WTC11 (cell line): ENCODE measurements at regions not wholly inside any gene's neighbourhood (a gene's known extent, or its start where the extent isn't known, plus 50 kb on each side); places are given as distances from the start of the nearest gene placed in this dataset.

ENCODE experiments used
- CBFB ChIP-seq: sonication (generic); formaldehyde crosslinking; IDR thresholded peaks from 2 replicates; pipeline ENCODE4 v1.8.1; 2022; ENCODE audit warnings: mild to moderate bottlenecking, low read depth, missing genetic modification reagents
- EMX1 ChIP-seq: fragments of 250-450 bp; sonication (Bioruptor Pico); IDR thresholded peaks from 2 replicates; pipeline ENCODE4 v1.8.0; 2021; ENCODE audit warnings: mild to moderate bottlenecking
- FOXJ3 ChIP-seq: sonication (generic); formaldehyde crosslinking; IDR thresholded peaks from 2 replicates; pipeline ENCODE4 v1.9.0; 2021; ENCODE audit warnings: missing genetic modification reagents, mild to moderate bottlenecking, borderline replicate concordance
- FOXP1 ChIP-seq: sonication (generic); formaldehyde crosslinking; IDR thresholded peaks from 2 replicates; pipeline ENCODE4 v1.8.0; 2022; ENCODE audit warnings: missing genetic modification reagents, mild to moderate bottlenecking, moderate library complexity, borderline replicate concordance
- JAZF1 ChIP-seq: fragments of 250-450 bp; sonication (Bioruptor Pico); IDR thresholded peaks from 2 replicates; pipeline ENCODE4 v1.9.0; 2021; ENCODE audit warnings: moderate library complexity, mild to moderate bottlenecking, inconsistent platforms
- SMAD3 ChIP-seq: sonication (generic); formaldehyde crosslinking; IDR thresholded peaks from 2 replicates; pipeline ENCODE4 v1.8.0; 2022; ENCODE audit warnings: missing genetic modification reagents, mild to moderate bottlenecking, borderline replicate concordance
- SMAD4 ChIP-seq: sonication (generic); formaldehyde crosslinking; IDR thresholded peaks from 2 replicates; pipeline ENCODE4 v1.8.0; 2022; ENCODE audit warnings: mild to moderate bottlenecking, missing genetic modification reagents
- ZNF138 ChIP-seq: sonication (generic); formaldehyde crosslinking; conservative IDR thresholded peaks from 2 replicates; pipeline ENCODE4 v1.8.1; 2022; ENCODE audit warnings: mild to moderate bottlenecking, moderate library complexity, missing genetic modification reagents
- TF ChIP-seq, protein P1 (sequence below): fragments of 200-600 bp; IDR thresholded peaks from 2 replicates; pipeline ENCODE4 v1.8.0; 2022; ENCODE audit warnings: antibody characterized with exemption
- TF ChIP-seq, protein P2 (sequence below): fragments of 250-450 bp; sonication (Bioruptor Pico); IDR thresholded peaks from 2 replicates; pipeline ENCODE4 v1.8.0; 2021; ENCODE audit warnings: mild to moderate bottlenecking
- TF ChIP-seq, protein P3 (sequence below): sonication (generic); formaldehyde crosslinking; IDR thresholded peaks from 2 replicates; pipeline ENCODE4 v1.8.1; 2022; ENCODE audit warnings: mild to moderate bottlenecking, missing genetic modification reagents, moderate library complexity, borderline replicate concordance
- TF ChIP-seq, protein P4 (sequence below): sonication (generic); formaldehyde crosslinking; IDR thresholded peaks from 2 replicates; pipeline ENCODE4 v1.8.1; 2023; ENCODE audit warnings: mild to moderate bottlenecking, moderate library complexity, missing genetic modification reagents
- TF ChIP-seq, protein P5 (sequence below): sonication (generic); formaldehyde crosslinking; IDR thresholded peaks from 2 replicates; pipeline ENCODE4 v1.8.0; 2022; ENCODE audit warnings: mild to moderate bottlenecking, missing genetic modification reagents
- TF ChIP-seq, protein P6 (sequence below): sonication (generic); formaldehyde crosslinking; conservative IDR thresholded peaks from 2 replicates; pipeline ENCODE4 v1.8.1; 2022; ENCODE audit warnings: mild to moderate bottlenecking, missing genetic modification reagents

DNA sequence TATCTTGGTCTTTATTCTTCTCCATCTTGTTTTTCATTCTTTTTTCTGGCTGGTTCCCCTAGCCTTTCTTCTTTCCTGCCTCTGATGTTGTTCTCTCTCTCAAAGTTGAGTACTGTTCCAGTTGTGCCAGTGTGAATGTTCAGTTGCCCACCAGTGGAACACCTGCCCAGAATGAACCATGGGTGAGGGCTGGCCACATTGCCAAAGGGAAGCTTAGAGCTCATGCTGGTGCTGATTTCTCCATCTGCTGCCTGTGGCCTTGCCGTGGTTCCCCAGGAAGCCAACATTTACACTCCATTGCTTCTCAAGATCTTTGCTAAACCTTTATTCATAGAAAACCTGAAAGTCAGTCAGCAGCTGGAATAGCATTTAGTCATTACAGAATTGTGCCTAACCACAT, 99.1 kb upstream of the MC2R start:
- no peak for TF ChIP-seq ZNF138 (CRISPR knock-in tag)
- TF ChIP-seq, protein P1, sequence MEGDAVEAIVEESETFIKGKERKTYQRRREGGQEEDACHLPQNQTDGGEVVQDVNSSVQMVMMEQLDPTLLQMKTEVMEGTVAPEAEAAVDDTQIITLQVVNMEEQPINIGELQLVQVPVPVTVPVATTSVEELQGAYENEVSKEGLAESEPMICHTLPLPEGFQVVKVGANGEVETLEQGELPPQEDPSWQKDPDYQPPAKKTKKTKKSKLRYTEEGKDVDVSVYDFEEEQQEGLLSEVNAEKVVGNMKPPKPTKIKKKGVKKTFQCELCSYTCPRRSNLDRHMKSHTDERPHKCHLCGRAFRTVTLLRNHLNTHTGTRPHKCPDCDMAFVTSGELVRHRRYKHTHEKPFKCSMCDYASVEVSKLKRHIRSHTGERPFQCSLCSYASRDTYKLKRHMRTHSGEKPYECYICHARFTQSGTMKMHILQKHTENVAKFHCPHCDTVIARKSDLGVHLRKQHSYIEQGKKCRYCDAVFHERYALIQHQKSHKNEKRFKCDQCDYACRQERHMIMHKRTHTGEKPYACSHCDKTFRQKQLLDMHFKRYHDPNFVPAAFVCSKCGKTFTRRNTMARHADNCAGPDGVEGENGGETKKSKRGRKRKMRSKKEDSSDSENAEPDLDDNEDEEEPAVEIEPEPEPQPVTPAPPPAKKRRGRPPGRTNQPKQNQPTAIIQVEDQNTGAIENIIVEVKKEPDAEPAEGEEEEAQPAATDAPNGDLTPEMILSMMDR: no peak
- no peak for TF ChIP-seq FOXP1
- TF ChIP-seq, protein P2, sequence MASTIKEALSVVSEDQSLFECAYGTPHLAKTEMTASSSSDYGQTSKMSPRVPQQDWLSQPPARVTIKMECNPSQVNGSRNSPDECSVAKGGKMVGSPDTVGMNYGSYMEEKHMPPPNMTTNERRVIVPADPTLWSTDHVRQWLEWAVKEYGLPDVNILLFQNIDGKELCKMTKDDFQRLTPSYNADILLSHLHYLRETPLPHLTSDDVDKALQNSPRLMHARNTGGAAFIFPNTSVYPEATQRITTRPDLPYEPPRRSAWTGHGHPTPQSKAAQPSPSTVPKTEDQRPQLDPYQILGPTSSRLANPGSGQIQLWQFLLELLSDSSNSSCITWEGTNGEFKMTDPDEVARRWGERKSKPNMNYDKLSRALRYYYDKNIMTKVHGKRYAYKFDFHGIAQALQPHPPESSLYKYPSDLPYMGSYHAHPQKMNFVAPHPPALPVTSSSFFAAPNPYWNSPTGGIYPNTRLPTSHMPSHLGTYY (CRISPR knock-in tag): no peak
- no peak for TF ChIP-seq FOXJ3
- no peak for TF ChIP-seq EMX1
- no peak for TF ChIP-seq CBFB (CRISPR knock-in tag)
- TF ChIP-seq SMAD3 (CRISPR knock-in tag): no peak
- TF ChIP-seq SMAD4: no peak
- TF ChIP-seq JAZF1 (CRISPR knock-in tag): no peak
- TF ChIP-seq, protein P3, sequence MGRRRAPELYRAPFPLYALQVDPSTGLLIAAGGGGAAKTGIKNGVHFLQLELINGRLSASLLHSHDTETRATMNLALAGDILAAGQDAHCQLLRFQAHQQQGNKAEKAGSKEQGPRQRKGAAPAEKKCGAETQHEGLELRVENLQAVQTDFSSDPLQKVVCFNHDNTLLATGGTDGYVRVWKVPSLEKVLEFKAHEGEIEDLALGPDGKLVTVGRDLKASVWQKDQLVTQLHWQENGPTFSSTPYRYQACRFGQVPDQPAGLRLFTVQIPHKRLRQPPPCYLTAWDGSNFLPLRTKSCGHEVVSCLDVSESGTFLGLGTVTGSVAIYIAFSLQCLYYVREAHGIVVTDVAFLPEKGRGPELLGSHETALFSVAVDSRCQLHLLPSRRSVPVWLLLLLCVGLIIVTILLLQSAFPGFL: no peak
- TF ChIP-seq, protein P4, sequence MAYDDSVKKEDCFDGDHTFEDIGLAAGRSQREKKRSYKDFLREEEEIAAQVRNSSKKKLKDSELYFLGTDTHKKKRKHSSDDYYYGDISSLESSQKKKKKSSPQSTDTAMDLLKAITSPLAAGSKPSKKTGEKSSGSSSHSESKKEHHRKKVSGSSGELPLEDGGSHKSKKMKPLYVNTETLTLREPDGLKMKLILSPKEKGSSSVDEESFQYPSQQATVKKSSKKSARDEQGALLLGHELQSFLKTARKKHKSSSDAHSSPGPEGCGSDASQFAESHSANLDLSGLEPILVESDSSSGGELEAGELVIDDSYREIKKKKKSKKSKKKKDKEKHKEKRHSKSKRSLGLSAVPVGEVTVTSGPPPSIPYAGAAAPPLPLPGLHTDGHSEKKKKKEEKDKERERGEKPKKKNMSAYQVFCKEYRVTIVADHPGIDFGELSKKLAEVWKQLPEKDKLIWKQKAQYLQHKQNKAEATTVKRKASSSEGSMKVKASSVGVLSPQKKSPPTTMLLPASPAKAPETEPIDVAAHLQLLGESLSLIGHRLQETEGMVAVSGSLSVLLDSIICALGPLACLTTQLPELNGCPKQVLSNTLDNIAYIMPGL (CRISPR knock-in tag): no peak
- TF ChIP-seq, protein P5, sequence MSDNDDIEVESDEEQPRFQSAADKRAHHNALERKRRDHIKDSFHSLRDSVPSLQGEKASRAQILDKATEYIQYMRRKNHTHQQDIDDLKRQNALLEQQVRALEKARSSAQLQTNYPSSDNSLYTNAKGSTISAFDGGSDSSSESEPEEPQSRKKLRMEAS (CRISPR knock-in tag): no peak
- TF ChIP-seq, protein P6, sequence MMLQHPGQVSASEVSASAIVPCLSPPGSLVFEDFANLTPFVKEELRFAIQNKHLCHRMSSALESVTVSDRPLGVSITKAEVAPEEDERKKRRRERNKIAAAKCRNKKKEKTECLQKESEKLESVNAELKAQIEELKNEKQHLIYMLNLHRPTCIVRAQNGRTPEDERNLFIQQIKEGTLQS (CRISPR knock-in tag): no peak
